Rectal smooth muscle tissue (tissue), 1 donor: ENCODE measurements at regions not wholly inside any gene's neighbourhood (a gene's known extent, or its start where the extent isn't known, plus 50 kb on each side); places are given as distances from the start of the nearest gene placed in this dataset.
"Not testable (repeated sequence)": the region's sequence is repeated elsewhere in the genome, so short reads cannot be mapped to it uniquely, and the experiment has no call there.

ENCODE experiments used
- H3K27ac ChIP-seq: one replicate; pipeline ENCODE4 v1.7.0; 2013; ENCODE audit warnings: low read depth, low read length, inconsistent platforms
- H3K27me3 ChIP-seq: one replicate; pipeline ENCODE4 v1.7.0; 2013; ENCODE audit warnings: low read length; ENCODE audit not compliant: control insufficient read depth, insufficient read depth
- H3K36me3 ChIP-seq: one replicate; pipeline ENCODE4 v1.7.0; 2013; ENCODE audit warnings: low read length; ENCODE audit not compliant: control insufficient read depth, insufficient read depth
- H3K4me1 ChIP-seq: one replicate; pipeline ENCODE4 v1.7.0; 2013; ENCODE audit warnings: low read length; ENCODE audit not compliant: control insufficient read depth, insufficient read depth
- H3K4me3 ChIP-seq: one replicate; pipeline ENCODE4 v1.7.0; 2013; ENCODE audit warnings: low read length
- H3K9ac ChIP-seq: one replicate; pipeline ENCODE4 v1.7.0; 2013; ENCODE audit warnings: low read length

GRCh38 chr2:87572906-87573305, 175.0 kb upstream of the PLGLB2 start:
- not testable (repeated sequence) for H3K36me3 ChIP-seq, H3K27ac ChIP-seq, H3K27me3 ChIP-seq, H3K4me3 ChIP-seq, H3K9ac ChIP-seq, H3K4me1 ChIP-seq

- not testable (repeated sequence) for H3K27ac ChIP-seq, H3K27me3 ChIP-seq, H3K4me3 ChIP-seq, H3K4me1 ChIP-seq, H3K36me3 ChIP-seq, H3K9ac ChIP-seq
These were observed 174.3 kb upstream of the PLGLB2 start for GRCh38 chr2:87573386-87574192.

- H3K36me3 ChIP-seq, H3K4me3 ChIP-seq, H3K27ac ChIP-seq, H3K4me1 ChIP-seq, H3K27me3 ChIP-seq, H3K9ac ChIP-seq: not testable (repeated sequence)
These were observed 173.4 kb upstream of the PLGLB2 start for GRCh38 chr2:87574193-87575119.

- not testable (repeated sequence) for H3K27me3 ChIP-seq, H3K4me3 ChIP-seq, H3K36me3 ChIP-seq, H3K27ac ChIP-seq, H3K9ac ChIP-seq, H3K4me1 ChIP-seq
These were observed 172.7 kb upstream of the PLGLB2 start for GRCh38 chr2:87575138-87575537.

GRCh38 chr2:87577358-87577757, 170.5 kb upstream of the PLGLB2 start:
- H3K27me3 ChIP-seq, H3K36me3 ChIP-seq: not testable (repeated sequence)

GRCh38 chr2:87582152-87582551, 165.7 kb upstream of the PLGLB2 start:
- not testable (repeated sequence) for H3K4me1 ChIP-seq, H3K27me3 ChIP-seq, H3K36me3 ChIP-seq, H3K27ac ChIP-seq, H3K9ac ChIP-seq, H3K4me3 ChIP-seq

More at GRCh38 chr2:87577358-87577757, 170.5 kb upstream of the PLGLB2 start:
- not testable (repeated sequence) for H3K4me3 ChIP-seq, H3K27ac ChIP-seq, H3K9ac ChIP-seq, H3K4me1 ChIP-seq

- not testable (repeated sequence) for H3K27ac ChIP-seq
These were observed 165.3 kb upstream of the PLGLB2 start for GRCh38 chr2:87582579-87582978.

GRCh38 chr2:87583370-87583769, 164.5 kb upstream of the PLGLB2 start:
- H3K27me3 ChIP-seq, H3K27ac ChIP-seq, H3K4me3 ChIP-seq, H3K9ac ChIP-seq, H3K36me3 ChIP-seq, H3K4me1 ChIP-seq: not testable (repeated sequence)

More at GRCh38 chr2:87582579-87582978, 165.3 kb upstream of the PLGLB2 start:
- H3K36me3 ChIP-seq, H3K4me1 ChIP-seq, H3K4me3 ChIP-seq, H3K27me3 ChIP-seq, H3K9ac ChIP-seq: not testable (repeated sequence)

GRCh38 chr2:87583803-87584202, 164.1 kb upstream of the PLGLB2 start:
- H3K27me3 ChIP-seq, H3K4me3 ChIP-seq, H3K4me1 ChIP-seq, H3K36me3 ChIP-seq, H3K9ac ChIP-seq, H3K27ac ChIP-seq: not testable (repeated sequence)

- not testable (repeated sequence) for H3K9ac ChIP-seq, H3K4me1 ChIP-seq, H3K27me3 ChIP-seq, H3K27ac ChIP-seq, H3K36me3 ChIP-seq, H3K4me3 ChIP-seq
These were observed 163.5 kb upstream of the PLGLB2 start for GRCh38 chr2:87584268-87584906.

GRCh38 chr2:87587934-87588333, 160.0 kb upstream of the PLGLB2 start:
- H3K9ac ChIP-seq, H3K4me3 ChIP-seq, H3K36me3 ChIP-seq, H3K4me1 ChIP-seq, H3K27me3 ChIP-seq, H3K27ac ChIP-seq: not testable (repeated sequence)

- not testable (repeated sequence) for H3K27me3 ChIP-seq, H3K27ac ChIP-seq, H3K4me3 ChIP-seq, H3K9ac ChIP-seq, H3K36me3 ChIP-seq, H3K4me1 ChIP-seq
These were observed 154.9 kb upstream of the PLGLB2 start for GRCh38 chr2:87592974-87593373.
